IMR-90 (cell line): ENCODE measurements at regions not wholly inside any gene's neighbourhood (a gene's known extent, or its start where the extent isn't known, plus 50 kb on each side); places are given as distances from the start of the nearest gene placed in this dataset.

Experiments
- CEBPB ChIP-seq: IDR thresholded peaks from 2 replicates; pipeline ENCODE4 v1.6.1; 2012; ENCODE audit warnings: low read depth, low read length, improper control_type of control experiment
- MXI1 ChIP-seq: IDR thresholded peaks from 2 replicates; pipeline ENCODE4 v1.6.1; 2012; ENCODE audit warnings: low read depth, mild to moderate bottlenecking, low read length, moderate library complexity, borderline replicate concordance
- TF ChIP-seq, protein P1 (sequence below): conservative IDR thresholded peaks from 2 replicates; pipeline ENCODE4 v1.5.1; 2012; ENCODE audit warnings: mild to moderate bottlenecking, low read depth, low read length, improper control_type of control experiment

DNA sequence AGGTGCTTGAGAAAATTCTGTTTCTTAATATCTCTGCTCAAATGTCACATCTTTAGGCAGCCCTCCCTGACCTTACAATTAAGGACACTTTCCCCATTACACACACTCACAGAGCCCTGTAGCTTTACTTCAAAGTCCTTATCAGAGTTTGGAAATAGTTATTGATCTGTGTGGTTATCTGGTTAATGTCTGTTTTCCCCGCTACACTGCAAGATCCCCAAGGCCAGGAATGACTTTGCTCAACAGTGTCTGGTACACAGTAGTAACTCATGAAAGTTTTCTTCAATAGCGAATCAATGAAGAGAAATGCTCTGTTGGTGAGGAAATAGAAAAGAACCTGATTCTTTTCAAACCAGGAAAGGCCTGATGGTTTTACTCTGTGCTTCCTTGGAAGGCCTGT lies 554.4 kb downstream of the REEP3 start:
- TF ChIP-seq, protein P1, sequence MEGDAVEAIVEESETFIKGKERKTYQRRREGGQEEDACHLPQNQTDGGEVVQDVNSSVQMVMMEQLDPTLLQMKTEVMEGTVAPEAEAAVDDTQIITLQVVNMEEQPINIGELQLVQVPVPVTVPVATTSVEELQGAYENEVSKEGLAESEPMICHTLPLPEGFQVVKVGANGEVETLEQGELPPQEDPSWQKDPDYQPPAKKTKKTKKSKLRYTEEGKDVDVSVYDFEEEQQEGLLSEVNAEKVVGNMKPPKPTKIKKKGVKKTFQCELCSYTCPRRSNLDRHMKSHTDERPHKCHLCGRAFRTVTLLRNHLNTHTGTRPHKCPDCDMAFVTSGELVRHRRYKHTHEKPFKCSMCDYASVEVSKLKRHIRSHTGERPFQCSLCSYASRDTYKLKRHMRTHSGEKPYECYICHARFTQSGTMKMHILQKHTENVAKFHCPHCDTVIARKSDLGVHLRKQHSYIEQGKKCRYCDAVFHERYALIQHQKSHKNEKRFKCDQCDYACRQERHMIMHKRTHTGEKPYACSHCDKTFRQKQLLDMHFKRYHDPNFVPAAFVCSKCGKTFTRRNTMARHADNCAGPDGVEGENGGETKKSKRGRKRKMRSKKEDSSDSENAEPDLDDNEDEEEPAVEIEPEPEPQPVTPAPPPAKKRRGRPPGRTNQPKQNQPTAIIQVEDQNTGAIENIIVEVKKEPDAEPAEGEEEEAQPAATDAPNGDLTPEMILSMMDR, result no peak
- TF ChIP-seq CEBPB (no peak), MXI1 (no peak)
